Caco-2 (cell line): ENCODE measurements at regions not wholly inside any gene's neighbourhood (a gene's known extent, or its start where the extent isn't known, plus 50 kb on each side); places are given as distances from the start of the nearest gene placed in this dataset.
"Not testable (repeated sequence)": the region's sequence is repeated elsewhere in the genome, so short reads cannot be mapped to it uniquely, and the experiment has no call there.

Source experiments
- BruUV-seq: library from RNA; stranded (reverse); fragments of 400-500 nt; replicated peaks from 2 replicates; lab custom pipeline; 2021; lab: Mats Ljungman, UMichigan
- CTCF ChIA-PET: fragments of 300-600 bp; sonication (Branson Sonifier 250); formaldehyde crosslinking; loops from one replicate; lab custom pipeline; 2022; ENCODE audit warnings: antibody characterized with exemption; lab: Charles Lee
- POLR2A ChIA-PET: fragments of 300-600 bp; sonication (Branson Sonifier 250); formaldehyde crosslinking; loops from one replicate; lab custom pipeline; 2022; ENCODE audit warnings: antibody characterized with exemption; lab: Charles Lee
- DNase-seq, 2 experiments: peaks; one replicate each; pipeline versions ENCODE4 v3.0.0 to v3.0.0-alpha.2; 2020 to 2022
- H3K27me3 ChIP-seq: replicated peaks from 2 replicates; pipeline ENCODE4 v1.6.0; 2011; ENCODE audit warnings: low read length; ENCODE audit not compliant: control insufficient read depth, insufficient read depth
- H3K36me3 ChIP-seq: 2 replicates; pipeline ENCODE4 v1.5.1; 2011; ENCODE audit warnings: low read length; ENCODE audit not compliant: control insufficient read depth, insufficient read depth
- H3K4me1 ChIP-seq: fragments of 250-450 bp; sonication (Bioruptor Pico); 2 replicates; pipeline ENCODE4 v1.5.1; 2020; ENCODE audit warnings: mild to moderate bottlenecking
- H3K4me3 ChIP-seq: 2 replicates; pipeline ENCODE4 v1.5.1; 2011; ENCODE audit warnings: low read depth, mild to moderate bottlenecking, control low read depth, low read length
- H3K9me3 ChIP-seq: fragments of 250-450 bp; sonication (Bioruptor Pico); 2 replicates; pipeline ENCODE4 v1.5.1; 2020; ENCODE audit warnings: mild to moderate bottlenecking, moderate library complexity
- H3K27ac Mint-ChIP-seq: one replicate; pipeline ENCODE4 v1.8.0; 2022; ENCODE audit warnings: mixed read lengths; ENCODE audit not compliant: unreplicated experiment
- H3K27me3 Mint-ChIP-seq: one replicate; pipeline ENCODE4 v1.8.0; 2022; ENCODE audit warnings: mixed read lengths; ENCODE audit not compliant: insufficient read depth, unreplicated experiment
- H3K36me3 Mint-ChIP-seq: one replicate; pipeline ENCODE4 v1.8.0; 2022; ENCODE audit warnings: mild to moderate bottlenecking, mixed read lengths; ENCODE audit not compliant: insufficient read depth, unreplicated experiment
- H3K4me1 Mint-ChIP-seq: one replicate; pipeline ENCODE4 v1.8.0; 2022; ENCODE audit warnings: low read depth, mixed read lengths; ENCODE audit not compliant: unreplicated experiment
- H3K4me3 Mint-ChIP-seq: one replicate; pipeline ENCODE4 v1.8.0; 2022; ENCODE audit warnings: mild to moderate bottlenecking, moderate library complexity, mixed read lengths; ENCODE audit not compliant: unreplicated experiment
- H3K9me3 Mint-ChIP-seq: one replicate; pipeline ENCODE4 v1.8.0; 2022; ENCODE audit warnings: mixed read lengths; ENCODE audit not compliant: unreplicated experiment
- CTCF ChIP-seq, 2 experiments: fragments of 200-600 bp in 1 of 2; IDR thresholded peaks; 1 replicate in 1 of 2; 2 replicates in 1 of 2; pipeline versions ENCODE4 v1.5.1 to v1.8.0; 2011 to 2022; ENCODE audit warnings: antibody characterized with exemption in 1 of 2, control low read depth in 1 of 2, inconsistent platforms in 1 of 2, low read depth in 1 of 2, low read length in 1 of 2, mild to moderate bottlenecking in 1 of 2, moderate library complexity in 1 of 2; ENCODE audit not compliant: insufficient read depth in 1 of 2, severe bottlenecking in 1 of 2, unreplicated experiment in 1 of 2
- intact Hi-C: fragments of 100-400 bp; cut with micrococcal nuclease; formaldehyde crosslinking; loops from one replicate; pipeline ENCODE4 v1.10.0; 2022; ENCODE audit not compliant: unreplicated experiment

GRCh38 chr10:129207297-129207696 lies 259.7 kb upstream of the MGMT start:
- ChIA-PET POLR2A (no interaction called here), CTCF (no interaction called here)
- H3K27me3 ChIP-seq, result no peaks in the 10 kb centered on the region
- intact Hi-C loops, result no loop called here
- Mint-ChIP-seq H3K4me1 (no peaks in the 10 kb centered on the region), H3K27me3 (peaks cover 22% of the 10 kb centered on the region), H3K9me3 (no peaks in the 10 kb centered on the region), H3K4me3 (no peak overlapping the region), H3K36me3 (no peaks in the 10 kb centered on the region), H3K27ac (no peak overlapping the region)
- H3K36me3 ChIP-seq, result no peaks in the 10 kb centered on the region
- DNase-seq, result no peak
- H3K4me1 ChIP-seq, result no peaks in the 10 kb centered on the region
- no peak overlapping the region for H3K4me3 ChIP-seq
- no peak for TF ChIP-seq CTCF (IDR thresholded peaks at IDR 0.05; ENCODE audit: insufficient read depth in 1 of 2, low read depth in 1 of 2, low read length in 1 of 2, severe bottlenecking in 1 of 2, unreplicated experiment in 1 of 2)
- no peaks in the 10 kb centered on the region for H3K9me3 ChIP-seq
- no TSS peak for BruUV-seq

- ChIA-PET POLR2A (no interaction called here), CTCF (no interaction called here)
- Histone ChIP-seq H3K9me3 (no peaks in the 10 kb centered on the region), H3K4me1 (no peaks in the 10 kb centered on the region), H3K36me3 (no peaks in the 10 kb centered on the region), H3K27me3 (no peaks in the 10 kb centered on the region), H3K4me3 (no peak overlapping the region)
- Mint-ChIP-seq H3K4me1 (no peaks in the 10 kb centered on the region), H3K27ac (no peak overlapping the region), H3K27me3 (peaks cover 27% of the 10 kb centered on the region), H3K9me3 (no peaks in the 10 kb centered on the region), H3K4me3 (no peak overlapping the region), H3K36me3 (no peaks in the 10 kb centered on the region)
- intact Hi-C loops, result no loop called here
- TF ChIP-seq CTCF (IDR thresholded peaks at IDR 0.05; ENCODE audit: insufficient read depth in 1 of 2, low read depth in 1 of 2, low read length in 1 of 2, severe bottlenecking in 1 of 2, unreplicated experiment in 1 of 2), result no peak
- DNase-seq, result no peak
- no TSS peak for BruUV-seq
Observed at GRCh38 chr10:129210876-129211275, 256.2 kb upstream of the MGMT start.

- Mint-ChIP-seq H3K36me3 (no peaks in the 10 kb centered on the region), H3K4me1 (no peaks in the 10 kb centered on the region), H3K9me3 (no peaks in the 10 kb centered on the region), H3K4me3 (no peak overlapping the region), H3K27ac (no peak overlapping the region), H3K27me3 (peaks cover 30% of the 10 kb centered on the region)
- POLR2A ChIA-PET, result no interaction called here
- H3K27me3 ChIP-seq, result no peaks in the 10 kb centered on the region
- no peak for TF ChIP-seq CTCF (IDR thresholded peaks at IDR 0.05; ENCODE audit: insufficient read depth in 1 of 2, low read depth in 1 of 2, low read length in 1 of 2, severe bottlenecking in 1 of 2, unreplicated experiment in 1 of 2)
- no peaks in the 10 kb centered on the region for H3K9me3 ChIP-seq
- H3K36me3 ChIP-seq, result no peaks in the 10 kb centered on the region
- CTCF ChIA-PET, result no interaction called here
- H3K4me3 ChIP-seq, result no peak overlapping the region
- BruUV-seq, result no TSS peak
- no peak for DNase-seq
- no peaks in the 10 kb centered on the region for H3K4me1 ChIP-seq
- intact Hi-C loops, result no loop called here
Observed at GRCh38 chr10:129213256-129213655, 253.8 kb upstream of the MGMT start.

- H3K9me3 ChIP-seq, CTCF ChIA-PET, intact Hi-C loops, H3K36me3 Mint-ChIP-seq, H3K4me1 ChIP-seq, H3K4me1 Mint-ChIP-seq, H3K4me3 Mint-ChIP-seq, H3K9me3 Mint-ChIP-seq, H3K27me3 ChIP-seq, H3K27ac Mint-ChIP-seq, H3K36me3 ChIP-seq, POLR2A ChIA-PET, H3K4me3 ChIP-seq, BruUV-seq, DNase-seq: not testable (repeated sequence)
- peaks cover 27% of the 10 kb centered on the region for H3K27me3 Mint-ChIP-seq
Observed at GRCh38 chr10:129213996-129214395, 253.0 kb upstream of the MGMT start.
